K562 (cell line): ENCODE measurements at regions not wholly inside any gene's neighbourhood (a gene's known extent, or its start where the extent isn't known, plus 50 kb on each side); places are given as distances from the start of the nearest gene placed in this dataset.

Experiments
- ATAC-seq: fragments of 200-7000 bp; cut with Tn5 transposase; 3 replicates; pipeline ENCODE4 v1.9.1; 2020; ENCODE audit warnings: moderate library complexity
- BruUV-seq: library from RNA; stranded (reverse); fragments of 400-500 nt; replicated peaks from 2 replicates; lab custom pipeline; 2021; lab: Mats Ljungman, UMichigan
- CTCF ChIA-PET: fragments of 300-600 bp; formaldehyde crosslinking; extraction: SDS; loops from one replicate; lab custom pipeline; 2021; ENCODE audit warnings: low intra/inter-chr PET ratio; lab: Yijun Ruan, JAX
- POLR2A ChIA-PET: fragments of 300-600, 350-650 bp; sonication (Branson Sonifier 250); formaldehyde crosslinking; extraction: SDS; loops from one replicate; lab custom pipeline; 2021; ENCODE audit warnings: antibody characterized with exemption, inconsistent platforms; lab: Yijun Ruan, JAX
- DNase-seq, 4 experiments: peaks; one replicate each; pipeline versions ENCODE4 v3.0.0 to v3.0.0-alpha.2; 2011 to 2018; ENCODE audit warnings: low spot score in 3 of 4, mixed read lengths in 3 of 4; ENCODE audit errors: extremely low read depth in 1 of 4
- FAIRE-seq: peaks from 2 replicates; lab custom pipeline; 2011; peaks lifted over from hg19 to GRCh38; lab: Jason Lieb, UNC
- H2AFZ ChIP-seq: 2 replicates; pipeline ENCODE4 v1.6.0; 2011; ENCODE audit warnings: low read depth, low read length, control low read depth, inconsistent platforms
- H3K27ac ChIP-seq: fragments of 200-600 bp; 3 replicates; pipeline ENCODE4 v1.8.0; 2011; ENCODE audit warnings: low read depth, mild to moderate bottlenecking, control low read depth, inconsistent platforms, low read length, moderate library complexity, mixed read lengths; ENCODE audit errors: extremely low read depth
- H3K27me3 ChIP-seq, 2 experiments: fragments of 300-600 bp in 1 of 2; 2 replicates in 1 of 2; 3 replicates in 1 of 2; pipeline versions ENCODE4 v1.6.0 to v1.8.0; 2011; ENCODE audit warnings: inconsistent platforms in 2 of 2, low read length in 2 of 2, mild to moderate bottlenecking in 1 of 2, mixed read lengths in 1 of 2, moderate library complexity in 1 of 2; ENCODE audit not compliant: control insufficient read depth in 2 of 2, insufficient read depth in 2 of 2
- H3K36me3 ChIP-seq: fragments of 300-600 bp; 3 replicates; pipeline ENCODE4 v1.8.0; 2011; ENCODE audit warnings: mild to moderate bottlenecking, low read length, inconsistent platforms; ENCODE audit not compliant: control insufficient read depth, insufficient read depth
- H3K4me1 ChIP-seq, 2 experiments: fragments of 200-600 bp in 1 of 2; replicated peaks in 1 of 2; 2 replicates in 1 of 2; 3 replicates in 1 of 2; pipeline versions ENCODE4 v1.5.1 to v1.8.0; 2011; ENCODE audit warnings: inconsistent platforms in 2 of 2, low read length in 2 of 2, mild to moderate bottlenecking in 1 of 2, mixed read lengths in 1 of 2, moderate library complexity in 1 of 2; ENCODE audit not compliant: control insufficient read depth in 2 of 2, insufficient read depth in 2 of 2
- H3K4me2 ChIP-seq: 2 replicates; pipeline ENCODE4 v1.6.1; 2011; ENCODE audit warnings: low read length, control low read depth, inconsistent platforms, mixed read lengths; ENCODE audit not compliant: insufficient read depth
- H3K4me3 ChIP-seq: fragments of 200-600 bp; sonication (generic), shearing (Covaris generic); 2 replicates; pipeline ENCODE4 v1.5.1; 2016; ENCODE audit warnings: control low read depth, inconsistent platforms
- H3K79me2 ChIP-seq: fragments of 200-600 bp; 3 replicates; pipeline ENCODE4 v1.8.0; 2011; ENCODE audit warnings: low read length, inconsistent platforms; ENCODE audit not compliant: control insufficient read depth, insufficient read depth
- H3K9ac ChIP-seq, 2 experiments: 2 replicates each; pipeline versions ENCODE4 v1.6.0 to v1.6.1; 2011; ENCODE audit warnings: low read depth in 2 of 2, low read length in 2 of 2, control low read depth in 1 of 2, inconsistent platforms in 1 of 2, mild to moderate bottlenecking in 1 of 2, mixed read lengths in 1 of 2; ENCODE audit not compliant: insufficient read depth in 1 of 2
- H3K9me1 ChIP-seq: one replicate; pipeline ENCODE4 v1.6.0; 2011; ENCODE audit warnings: inconsistent platforms, mild to moderate bottlenecking, low read length, moderate library complexity; ENCODE audit not compliant: control insufficient read depth, insufficient read depth
- H3K9me3 ChIP-seq: replicated peaks from 2 replicates; pipeline ENCODE4 v1.5.1; 2011; ENCODE audit warnings: low read depth, low read length, inconsistent platforms; ENCODE audit not compliant: control insufficient read depth, insufficient read depth
- H4K20me1 ChIP-seq: replicated peaks from 2 replicates; pipeline ENCODE4 v1.6.1; 2011; ENCODE audit warnings: low read length, inconsistent platforms, mixed read lengths; ENCODE audit not compliant: control insufficient read depth, insufficient read depth
- HMG20B ChIP-seq: fragments of 250-450 bp; sonication (Bioruptor Pico); IDR thresholded peaks from 2 replicates; pipeline ENCODE4 v1.5.0; 2021; ENCODE audit warnings: mild to moderate bottlenecking
- SAFB ChIP-seq: fragments of 200-400 bp; formaldehyde crosslinking; IDR thresholded peaks from 2 replicates; pipeline ENCODE4 v1.6.1; 2017; ENCODE audit warnings: low read depth, low read length, borderline replicate concordance
- TEAD4 ChIP-seq, 2 experiments: sonication (generic) in 1 of 2; formaldehyde crosslinking in 1 of 2; IDR thresholded peaks; 2 replicates each; pipeline versions ENCODE4 v1.6.1 to v1.8.0; 2012 to 2022; ENCODE audit warnings: borderline replicate concordance in 1 of 2, inconsistent platforms in 1 of 2, low read length in 1 of 2, mild to moderate bottlenecking in 1 of 2, missing genetic modification reagents in 1 of 2
- ZNF639 ChIP-seq, 2 experiments: fragments of 200-800 bp in 1 of 2; sonication (Bioruptor generic) in 1 of 2; sonication (generic) in 1 of 2; formaldehyde crosslinking in 1 of 2; IDR thresholded peaks in 1 of 2; conservative IDR thresholded peaks in 1 of 2; 2 replicates each; pipeline versions ENCODE4 v1.5.0 to v1.6.1; 2016 to 2020; ENCODE audit warnings: missing compliant biosample characterization in 1 of 2, missing genetic modification characterization in 1 of 2, missing genetic modification reagents in 1 of 2
- WGBS: fragments of 100-300 bp; shearing (Covaris generic); methylation state at CpG from one replicate; pipeline ENCODE4 v1.1.6; 2016; ENCODE audit warnings: low coverage, mixed read lengths; ENCODE audit not compliant: insufficient coverage; ENCODE audit errors: missing lambda C conversion rate; 5-methylcytosine and 5-hydroxymethylcytosine counted together
- in situ Hi-C: fragments of 300-500 bp; cut with MboI; formaldehyde crosslinking; loops from 4 replicates; pipeline ENCODE4 v1.15.0; 2018; ENCODE audit warnings: inconsistent platforms, mixed read lengths
- intact Hi-C: fragments of 100-400 bp; cut with micrococcal nuclease; formaldehyde crosslinking; loops from 2 replicates; pipeline ENCODE4 v1.14.2; 2022
- TF ChIP-seq, protein P1 (sequence below): fragments of 450-650 bp; IDR thresholded peaks from 2 replicates; pipeline ENCODE4 v1.6.1; 2016; ENCODE audit warnings: low read depth

DNA sequence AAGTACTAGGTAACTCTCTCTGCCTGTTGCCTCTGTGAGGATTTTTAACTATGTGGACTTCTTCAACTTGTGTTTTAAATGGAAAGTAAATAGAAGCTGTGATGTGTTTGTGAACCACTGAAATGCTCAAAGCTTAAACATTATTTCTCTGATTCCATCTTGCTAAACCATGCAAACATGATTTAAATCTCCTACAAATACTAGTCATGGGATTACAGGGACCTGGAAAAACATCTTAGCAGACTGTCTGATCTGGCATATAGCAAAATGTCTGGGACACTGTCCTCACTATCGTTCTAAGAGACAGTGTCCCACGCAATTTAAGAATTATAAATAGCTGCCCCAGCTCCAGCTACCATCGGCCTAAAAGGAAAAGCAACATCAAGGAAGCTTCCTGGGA is 914.5 kb upstream of the FAT3 start (continued):
- TF ChIP-seq, protein P1, sequence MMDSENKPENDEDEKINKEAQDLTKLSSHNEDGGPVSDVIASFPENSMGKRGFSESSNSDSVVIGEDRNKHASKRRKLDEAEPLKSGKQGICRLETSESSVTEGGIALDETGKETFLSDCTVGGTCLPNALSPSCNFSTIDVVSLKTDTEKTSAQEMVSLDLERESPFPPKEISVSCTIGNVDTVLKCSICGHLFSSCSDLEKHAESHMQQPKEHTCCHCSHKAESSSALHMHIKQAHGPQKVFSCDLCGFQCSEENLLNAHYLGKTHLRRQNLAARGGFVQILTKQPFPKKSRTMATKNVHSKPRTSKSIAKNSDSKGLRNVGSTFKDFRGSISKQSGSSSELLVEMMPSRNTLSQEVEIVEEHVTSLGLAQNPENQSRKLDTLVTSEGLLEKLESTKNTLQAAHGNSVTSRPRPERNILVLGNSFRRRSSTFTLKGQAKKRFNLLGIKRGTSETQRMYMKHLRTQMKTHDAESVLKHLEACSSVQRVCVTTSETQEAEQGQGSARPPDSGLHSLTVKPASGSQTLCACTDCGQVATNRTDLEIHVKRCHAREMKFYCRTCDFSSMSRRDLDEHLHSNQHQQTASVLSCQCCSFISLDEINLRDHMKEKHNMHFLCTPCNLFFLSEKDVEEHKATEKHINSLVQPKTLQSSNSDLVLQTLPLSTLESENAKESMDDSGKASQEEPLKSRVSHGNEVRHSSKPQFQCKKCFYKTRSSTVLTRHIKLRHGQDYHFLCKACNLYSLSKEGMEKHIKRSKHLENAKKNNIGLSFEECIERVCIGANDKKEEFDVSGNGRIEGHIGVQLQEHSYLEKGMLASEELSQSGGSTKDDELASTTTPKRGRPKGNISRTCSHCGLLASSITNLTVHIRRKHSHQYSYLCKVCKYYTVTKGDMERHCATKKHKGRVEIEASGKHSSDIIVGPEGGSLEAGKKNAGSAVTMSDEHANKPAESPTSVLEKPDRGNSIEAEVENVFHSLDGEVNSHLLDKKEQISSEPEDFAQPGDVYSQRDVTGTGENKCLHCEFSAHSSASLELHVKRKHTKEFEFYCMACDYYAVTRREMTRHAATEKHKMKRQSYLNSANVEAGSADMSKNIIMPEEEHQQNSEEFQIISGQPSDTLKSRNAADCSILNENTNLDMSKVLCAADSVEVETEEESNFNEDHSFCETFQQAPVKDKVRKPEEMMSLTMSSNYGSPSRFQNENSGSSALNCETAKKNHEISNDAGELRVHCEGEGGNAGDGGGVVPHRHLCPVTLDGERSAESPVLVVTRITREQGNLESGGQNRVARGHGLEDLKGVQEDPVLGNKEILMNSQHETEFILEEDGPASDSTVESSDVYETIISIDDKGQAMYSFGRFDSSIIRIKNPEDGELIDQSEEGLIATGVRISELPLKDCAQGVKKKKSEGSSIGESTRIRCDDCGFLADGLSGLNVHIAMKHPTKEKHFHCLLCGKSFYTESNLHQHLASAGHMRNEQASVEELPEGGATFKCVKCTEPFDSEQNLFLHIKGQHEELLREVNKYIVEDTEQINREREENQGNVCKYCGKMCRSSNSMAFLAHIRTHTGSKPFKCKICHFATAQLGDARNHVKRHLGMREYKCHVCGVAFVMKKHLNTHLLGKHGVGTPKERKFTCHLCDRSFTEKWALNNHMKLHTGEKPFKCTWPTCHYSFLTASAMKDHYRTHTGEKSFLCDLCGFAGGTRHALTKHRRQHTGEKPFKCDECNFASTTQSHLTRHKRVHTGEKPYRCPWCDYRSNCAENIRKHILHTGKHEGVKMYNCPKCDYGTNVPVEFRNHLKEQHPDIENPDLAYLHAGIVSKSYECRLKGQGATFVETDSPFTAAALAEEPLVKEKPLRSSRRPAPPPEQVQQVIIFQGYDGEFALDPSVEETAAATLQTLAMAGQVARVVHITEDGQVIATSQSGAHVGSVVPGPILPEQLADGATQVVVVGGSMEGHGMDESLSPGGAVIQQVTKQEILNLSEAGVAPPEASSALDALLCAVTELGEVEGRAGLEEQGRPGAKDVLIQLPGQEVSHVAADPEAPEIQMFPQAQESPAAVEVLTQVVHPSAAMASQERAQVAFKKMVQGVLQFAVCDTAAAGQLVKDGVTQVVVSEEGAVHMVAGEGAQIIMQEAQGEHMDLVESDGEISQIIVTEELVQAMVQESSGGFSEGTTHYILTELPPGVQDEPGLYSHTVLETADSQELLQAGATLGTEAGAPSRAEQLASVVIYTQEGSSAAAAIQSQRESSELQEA: no peak

- H4K20me1 ChIP-seq: no peaks in the 10 kb centered on the region
- no peaks in the 10 kb centered on the region for H3K27me3 ChIP-seq
- no peaks in the 10 kb centered on the region for H3K36me3 ChIP-seq
- H3K4me3 ChIP-seq: no peak overlapping the region
- H3K4me2 ChIP-seq: no peak overlapping the region
- H2AFZ ChIP-seq: no peak overlapping the region
- no peak overlapping the region for H3K27ac ChIP-seq
- intact Hi-C loops (no loop called here), in situ Hi-C loops (no loop called here)
- BruUV-seq: no TSS peak
- H3K79me2 ChIP-seq: no peaks in the 10 kb centered on the region
- ChIA-PET CTCF (no interaction called here), POLR2A (no interaction called here)
- 0% methylated on average over 2 of the region's 2 CpGs for WGBS
- no peaks in the 10 kb centered on the region for H3K9me3 ChIP-seq
- no peak overlapping the region for H3K9ac ChIP-seq
- DNase-seq (no peak), FAIRE-seq (no peak), ATAC-seq (no peak)
- H3K9me1 ChIP-seq: no peaks in the 10 kb centered on the region
- TF ChIP-seq ZNF639 (CRISPR knock-in tag; conservative IDR thresholded peaks at IDR 0.05 in 1 of 2, IDR thresholded peaks at IDR 0.05 in 1 of 2) (no peak), SAFB (no peak), TEAD4 (IDR thresholded peaks at IDR 0.05; ENCODE audit: low read length) (no peak), TEAD4 (CRISPR knock-in tag; IDR thresholded peaks at IDR 0.05; ENCODE audit: borderline replicate concordance) (no peak), HMG20B (CRISPR knock-in tag) (no peak)
- TF ChIP-seq, all 486 proteins: peak for 0
- no peaks in the 10 kb centered on the region for H3K4me1 ChIP-seq
These were observed 916.5 kb upstream of the FAT3 start for GRCh38 chr11:91308069-91308468.
